Colonic mucosa (tissue), 4 donors: ENCODE measurements at regions not wholly inside any gene's neighbourhood (a gene's known extent, or its start where the extent isn't known, plus 50 kb on each side); places are given as distances from the start of the nearest gene placed in this dataset.

Experiments
- DNase-seq: peaks from one replicate; pipeline ENCODE4 v3.0.0-alpha.2; 2020
- H3K27ac ChIP-seq: fragments of 200-600 bp; one replicate; pipeline ENCODE4 v1.8.0; 2021
- H3K27me3 ChIP-seq: fragments of 200-600 bp; one replicate; pipeline ENCODE4 v1.8.0; 2021
- H3K36me3 ChIP-seq: fragments of 200-600 bp; one replicate; pipeline ENCODE4 v1.8.0; 2021
- H3K4me1 ChIP-seq: fragments of 200-600 bp; one replicate; pipeline ENCODE4 v1.8.0; 2021; ENCODE audit warnings: mild to moderate bottlenecking
- H3K4me3 ChIP-seq: fragments of 200-600 bp; one replicate; pipeline ENCODE4 v1.8.0; 2021
- H3K9ac ChIP-seq, 2 donors: one replicate each; pipeline ENCODE4 v1.7.0; 2013; ENCODE audit warnings: control low read depth in 2 of 2, low read depth in 2 of 2, low read length in 2 of 2
- H3K9me3 ChIP-seq: fragments of 200-600 bp; one replicate; pipeline ENCODE4 v1.8.0; 2021
- CTCF ChIP-seq: fragments of 200-600 bp; IDR thresholded peaks from one replicate; pipeline ENCODE4 v1.8.0; 2022; ENCODE audit warnings: antibody characterized with exemption, mild to moderate bottlenecking
- intact Hi-C: fragments of 100-400 bp; cut with DNase I; formaldehyde crosslinking; loops from one replicate; pipeline ENCODE4 v1.14.1; 2022
- donor health status: healthy.
- donor health status: DM: no; HTN: no; CAD: no.
- donor health status: DM: no; HTN: no; CAD: no.

GRCh38 chr2:219851169-219851568 is 223.7 kb downstream of the SLC4A3 start:
- H3K9ac ChIP-seq: no peak overlapping the region
- no peak overlapping the region for H3K4me3 ChIP-seq
- no peaks in the 10 kb centered on the region for H3K4me1 ChIP-seq
- TF ChIP-seq CTCF: no peak
- H3K27ac ChIP-seq: no peak overlapping the region
- H3K9me3 ChIP-seq: no peaks in the 10 kb centered on the region
- intact Hi-C loops: no loop called here
- H3K27me3 ChIP-seq: no peaks in the 10 kb centered on the region
- no peak for DNase-seq
- H3K36me3 ChIP-seq: no peaks in the 10 kb centered on the region

GRCh38 chr2:219851801-219852481 is 224.5 kb downstream of the SLC4A3 start:
- Histone ChIP-seq H3K4me1 (no peaks in the 10 kb centered on the region), H3K27ac (no peak overlapping the region), H3K36me3 (no peaks in the 10 kb centered on the region), H3K9me3 (no peaks in the 10 kb centered on the region), H3K27me3 (no peaks in the 10 kb centered on the region), H3K4me3 (no peak overlapping the region), H3K9ac (no peak overlapping the region)
- intact Hi-C loops: no loop called here
- no peak for TF ChIP-seq CTCF
- no peak for DNase-seq

- Histone ChIP-seq H3K9ac (no peak overlapping the region), H3K36me3 (no peaks in the 10 kb centered on the region), H3K9me3 (no peaks in the 10 kb centered on the region), H3K4me3 (no peak overlapping the region), H3K27ac (no peak overlapping the region), H3K4me1 (no peaks in the 10 kb centered on the region), H3K27me3 (no peaks in the 10 kb centered on the region)
- no peak for DNase-seq
- TF ChIP-seq CTCF: no peak
- intact Hi-C loops: no loop called here
Observed at GRCh38 chr2:219852626-219853025, 225.2 kb downstream of the SLC4A3 start.

- Histone ChIP-seq H3K9ac (no peak overlapping the region), H3K4me1 (no peaks in the 10 kb centered on the region), H3K36me3 (no peaks in the 10 kb centered on the region), H3K4me3 (no peak overlapping the region), H3K27me3 (no peaks in the 10 kb centered on the region), H3K27ac (no peak overlapping the region), H3K9me3 (no peaks in the 10 kb centered on the region)
- DNase-seq: no peak
- intact Hi-C loops: no loop called here
- TF ChIP-seq CTCF: no peak
Observed at GRCh38 chr2:219856602-219857001, 229.2 kb downstream of the SLC4A3 start.

GRCh38 chr2:219857751-219858150 is 230.3 kb downstream of the SLC4A3 start:
- H3K36me3 ChIP-seq: no peaks in the 10 kb centered on the region
- no peak overlapping the region for H3K4me3 ChIP-seq
- no peak for TF ChIP-seq CTCF
- no peaks in the 10 kb centered on the region for H3K27me3 ChIP-seq
- H3K9ac ChIP-seq: no peak overlapping the region
- H3K27ac ChIP-seq: no peak overlapping the region
- no peaks in the 10 kb centered on the region for H3K9me3 ChIP-seq
- intact Hi-C loops: no loop called here
- DNase-seq: no peak
- H3K4me1 ChIP-seq: no peaks in the 10 kb centered on the region
